ENCODE measurements at regions not wholly inside any gene's neighbourhood (a gene's known extent, or its start where the extent isn't known, plus 50 kb on each side); places are given as distances from the start of the nearest gene placed in this dataset.

- ATAC-seq (no peak), DNase-seq (ENCODE audit: low read depth, low spot score) (no peak)
- no peak overlapping the region for H3K4me3 ChIP-seq (ENCODE audit: low read depth in 2 of 2, low read length in 2 of 2)
- H3K4me1 ChIP-seq (ENCODE audit: control insufficient read depth, insufficient read depth, low read length) = no peaks in the 10 kb centered on the region
- BruUV-seq (replicated peaks) = no TSS peak
- no peaks in the 10 kb centered on the region for H3K36me3 ChIP-seq (ENCODE audit: control insufficient read depth, insufficient read depth, low read length)
- H3K27ac ChIP-seq (ENCODE audit: low read length) = no peak overlapping the region
- ChIA-PET POLR2A (no interaction called here), CTCF (no interaction called here)
- no peaks in the 10 kb centered on the region for H3K9me3 ChIP-seq (ENCODE audit: control insufficient read depth, insufficient read depth, low read depth, low read length)
- TF ChIP-seq CTCF (IDR thresholded peaks at IDR 0.05) (no peak), POLR2AphosphoS5 (IDR thresholded peaks at IDR 0.05; ENCODE audit: low read depth, low read length) (no peak), SIN3A (IDR thresholded peaks at IDR 0.05; ENCODE audit: borderline replicate concordance, insufficient read depth, low read depth, low read length) (no peak), REST (IDR thresholded peaks at IDR 0.05; ENCODE audit: insufficient read depth in 1 of 2, low read depth in 2 of 2, low read length in 1 of 2) (no peak), TCF7L2 (IDR thresholded peaks at IDR 0.05; ENCODE audit: low read depth, low read length) (no peak)
- intact Hi-C loops (cut with micrococcal nuclease; ENCODE audit: unreplicated experiment) = no loop called here
- H3K27me3 ChIP-seq (ENCODE audit: control insufficient read depth, insufficient read depth, low read length) = peaks cover 2% of the 10 kb centered on the region
- in situ Hi-C loops (cut with HindIII; ENCODE audit: low pct_unique_long_range_greater_than_20kb, low sequenced_read_pairs) = no loop called here
Observed at GRCh38 chr11:134503100-134503499, 91.1 kb upstream of the B3GAT1 start.

GRCh38 chr11:134502153-134502550, 90.1 kb upstream of the B3GAT1 start:
- BruUV-seq (replicated peaks) = no TSS peak
- DNase-seq (ENCODE audit: low read depth, low spot score) (no peak), ATAC-seq (no peak)
- H3K36me3 ChIP-seq (ENCODE audit: control insufficient read depth, insufficient read depth, low read length) = no peaks in the 10 kb centered on the region
- no peak overlapping the region for H3K27ac ChIP-seq (ENCODE audit: low read length)
- no peak overlapping the region for H3K4me3 ChIP-seq (ENCODE audit: low read depth in 2 of 2, low read length in 2 of 2)
- H3K27me3 ChIP-seq (ENCODE audit: control insufficient read depth, insufficient read depth, low read length) = peaks cover 2% of the 10 kb centered on the region
- intact Hi-C loops (cut with micrococcal nuclease; ENCODE audit: unreplicated experiment) (no loop called here), in situ Hi-C loops (cut with HindIII; ENCODE audit: low pct_unique_long_range_greater_than_20kb, low sequenced_read_pairs) (no loop called here)
- H3K4me1 ChIP-seq (ENCODE audit: control insufficient read depth, insufficient read depth, low read length) = no peaks in the 10 kb centered on the region
- TF ChIP-seq REST (IDR thresholded peaks at IDR 0.05; ENCODE audit: insufficient read depth in 1 of 2, low read depth in 2 of 2, low read length in 1 of 2) (no peak), CTCF (IDR thresholded peaks at IDR 0.05) (no peak), POLR2AphosphoS5 (IDR thresholded peaks at IDR 0.05; ENCODE audit: low read depth, low read length) (no peak), TCF7L2 (IDR thresholded peaks at IDR 0.05; ENCODE audit: low read depth, low read length) (no peak), SIN3A (IDR thresholded peaks at IDR 0.05; ENCODE audit: borderline replicate concordance, insufficient read depth, low read depth, low read length) (no peak)
- CTCF ChIA-PET = no interaction called here
- H3K9me3 ChIP-seq (ENCODE audit: control insufficient read depth, insufficient read depth, low read depth, low read length) = no peaks in the 10 kb centered on the region
- POLR2A ChIA-PET = no interaction called here

Data from Panc1 (cell line).